ENCODE measurements at regions not wholly inside any gene's neighbourhood (a gene's known extent, or its start where the extent isn't known, plus 50 kb on each side); places are given as distances from the start of the nearest gene placed in this dataset.
"Not testable (repeated sequence)": the region's sequence is repeated elsewhere in the genome, so short reads cannot be mapped to it uniquely, and the experiment has no call there.

GRCh38 chr9:13917534-13917933 is 396.4 kb downstream of the NFIB start:
- H3K4me3 ChIP-seq, result no peak overlapping the region
- no peaks in the 10 kb centered on the region for H3K27me3 ChIP-seq
- no peaks in the 10 kb centered on the region for H3K36me3 ChIP-seq
- no peak overlapping the region for H3K27ac ChIP-seq
- intact Hi-C loops (cut with DNase I; ENCODE audit: low total_unique reads), result no loop called here
- no peak for DNase-seq
- no peaks in the 10 kb centered on the region for H3K9me3 ChIP-seq
- TF ChIP-seq POLR2AphosphoS5 (IDR thresholded peaks at IDR 0.05) (no peak), POLR2A (IDR thresholded peaks at IDR 0.05) (no peak)
- no peaks in the 10 kb centered on the region for H3K4me1 ChIP-seq

DNA sequence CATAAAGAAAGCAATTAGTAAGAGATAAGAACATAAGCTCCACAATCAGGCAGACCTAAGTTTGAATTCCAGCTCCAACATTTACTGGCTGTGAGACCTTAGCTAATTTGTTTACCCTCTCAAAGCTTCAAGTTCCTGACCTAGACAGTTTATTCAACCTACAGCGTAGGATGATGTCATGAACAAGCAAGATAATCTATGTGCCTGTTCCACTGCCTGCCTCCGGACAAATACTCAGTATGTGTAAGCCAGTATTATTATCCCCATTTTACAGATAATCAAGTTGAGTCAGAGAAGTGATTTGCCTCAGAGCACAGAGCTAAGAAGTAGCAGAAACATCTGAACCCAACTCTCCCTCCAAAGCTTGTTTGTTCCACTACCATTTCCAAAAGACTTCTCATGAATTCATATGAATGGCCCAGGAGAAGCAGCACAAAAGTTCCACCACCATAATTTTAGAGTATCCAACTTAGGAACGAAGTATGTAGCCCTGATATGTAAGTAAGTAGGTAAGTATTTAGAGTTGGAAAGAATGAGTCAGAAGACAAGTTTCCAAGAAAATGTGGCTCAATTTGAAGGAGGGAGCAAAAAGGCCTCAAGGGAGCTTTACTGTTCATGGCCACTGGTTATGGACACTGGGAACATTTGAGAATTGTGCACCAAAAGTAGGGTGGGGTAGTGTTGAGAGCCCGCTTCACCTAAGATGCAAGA is 398.2 kb downstream of the NFIB start:
- no peaks in the 10 kb centered on the region for H3K36me3 ChIP-seq
- no peaks in the 10 kb centered on the region for H3K9me3 ChIP-seq
- no peak overlapping the region for H3K27ac ChIP-seq
- DNase-seq, result no peak
- intact Hi-C loops (cut with DNase I; ENCODE audit: low total_unique reads), result no loop called here
- no peak overlapping the region for H3K4me3 ChIP-seq
- H3K27me3 ChIP-seq, result no peaks in the 10 kb centered on the region
- 57 to 68% (median 64%) methylated on average over 4 of the region's 4 CpGs for WGBS, 5 donors
- TF ChIP-seq EP300 (IDR thresholded peaks at IDR 0.05), result no peak
- H3K4me1 ChIP-seq, result no peaks in the 10 kb centered on the region

DNA sequence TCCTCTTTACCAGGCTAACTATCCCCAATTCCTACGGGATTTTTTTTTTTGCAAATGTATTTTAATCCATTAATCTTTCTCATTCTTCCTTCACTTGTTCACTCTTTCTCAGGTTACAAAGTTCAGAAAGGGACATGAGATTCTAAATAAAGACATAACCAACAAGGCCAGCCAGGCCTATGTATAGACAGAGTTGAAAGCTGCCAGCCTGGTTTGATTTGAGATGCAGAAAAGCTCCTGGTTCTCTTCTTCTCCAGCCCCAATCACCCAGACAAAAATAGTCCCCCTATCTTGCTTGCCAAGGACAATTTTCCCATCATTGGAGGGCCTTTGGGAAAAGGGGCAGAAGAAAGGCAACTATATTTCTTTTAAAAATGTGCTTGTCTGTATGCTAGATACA is 398.8 kb downstream of the NFIB start:
- intact Hi-C loops (cut with DNase I; ENCODE audit: low total_unique reads), result no loop called here
- no peak for DNase-seq
- Histone ChIP-seq H3K27me3 (no peaks in the 10 kb centered on the region), H3K9me3 (no peaks in the 10 kb centered on the region), H3K4me3 (no peak overlapping the region), H3K27ac (no peak overlapping the region), H3K4me1 (no peaks in the 10 kb centered on the region), H3K36me3 (no peaks in the 10 kb centered on the region)
- 65 to 86% (median 80%) methylated on average over 1 of the region's 1 CpG for WGBS, 5 donors
- TF ChIP-seq CTCF (IDR thresholded peaks at IDR 0.05) (no peak), POLR2AphosphoS5 (IDR thresholded peaks at IDR 0.05) (no peak), EP300 (IDR thresholded peaks at IDR 0.05) (no peak), POLR2A (IDR thresholded peaks at IDR 0.05) (no peak)

- H3K27ac ChIP-seq, result no peak overlapping the region
- peaks cover 0 to 4% (median 0%) of the 10 kb centered on the region in 4 donors for H3K9me3 ChIP-seq
- no peak overlapping the region for H3K4me3 ChIP-seq
- intact Hi-C loops (cut with DNase I; ENCODE audit: low total_unique reads), result no loop called here
- no peaks in the 10 kb centered on the region for H3K27me3 ChIP-seq
- H3K4me1 ChIP-seq, result no peaks in the 10 kb centered on the region
- WGBS, 5 donors, result 73 to 85% (median 77%) methylated on average over 2 of the region's 2 CpGs
- H3K36me3 ChIP-seq, result no peaks in the 10 kb centered on the region
- DNase-seq, result no peak
- TF ChIP-seq POLR2AphosphoS5 (IDR thresholded peaks at IDR 0.05), result no peak
- no peak for TF ChIP-seq EP300 (IDR thresholded peaks at IDR 0.05)
- TF ChIP-seq POLR2A (IDR thresholded peaks at IDR 0.05), result no peak
- no peak for TF ChIP-seq CTCF (IDR thresholded peaks at IDR 0.05)
These were observed 402.5 kb downstream of the NFIB start for GRCh38 chr9:13911473-13911872.

DNA sequence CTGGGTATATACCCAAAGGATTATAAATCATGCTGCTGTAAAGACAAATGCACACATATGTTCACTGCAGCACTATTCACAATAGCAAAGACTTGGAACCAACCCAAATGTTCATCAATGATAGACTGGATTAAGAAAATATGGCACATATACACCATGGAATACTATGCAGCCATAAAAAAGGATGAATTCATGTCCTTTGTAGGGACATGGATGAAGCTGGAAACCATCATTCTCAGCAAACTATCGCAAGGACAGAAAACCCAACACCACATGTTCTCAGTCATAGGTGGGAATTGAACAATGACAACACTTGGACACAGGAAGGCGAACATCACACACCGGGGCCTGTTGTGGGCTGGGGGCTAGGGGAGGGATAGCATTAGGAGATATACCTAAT is 406.1 kb downstream of the NFIB start:
- DNase-seq; H3K27ac ChIP-seq; H3K36me3 ChIP-seq; H3K4me3 ChIP-seq; H3K4me1 ChIP-seq; intact Hi-C loops (cut with DNase I; ENCODE audit: low total_unique reads); H3K27me3 ChIP-seq; H3K9me3 ChIP-seq: not testable (repeated sequence)
- 95 to 98% (median 97%) methylated on average over 3 of the region's 3 CpGs for WGBS, 5 donors

DNA sequence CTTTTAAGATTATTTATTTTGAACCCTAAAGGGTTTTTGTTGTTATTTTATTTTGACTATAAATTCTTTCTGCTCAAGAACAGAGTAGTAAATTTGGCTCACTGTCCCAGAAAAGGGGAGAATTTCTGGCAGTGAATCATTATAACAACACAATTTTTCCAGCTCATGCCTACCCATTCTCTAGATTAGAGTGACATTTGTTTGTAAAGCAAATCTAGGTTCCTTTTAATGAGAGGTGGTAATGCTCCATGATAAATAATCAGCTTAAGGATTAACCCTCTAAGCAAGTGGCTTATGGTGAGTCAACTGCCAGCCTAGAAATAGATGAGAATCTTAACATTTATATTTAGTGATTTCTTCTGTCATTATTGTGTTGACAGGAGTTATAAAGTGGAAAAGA is 409.2 kb downstream of the NFIB start:
- intact Hi-C loops (cut with DNase I; ENCODE audit: low total_unique reads), result no loop called here
- no peaks in the 10 kb centered on the region for H3K36me3 ChIP-seq
- TF ChIP-seq CTCF (IDR thresholded peaks at IDR 0.05) (no peak), POLR2AphosphoS5 (IDR thresholded peaks at IDR 0.05) (no peak), EP300 (IDR thresholded peaks at IDR 0.05) (no peak), POLR2A (IDR thresholded peaks at IDR 0.05) (no peak)
- H3K4me3 ChIP-seq, result no peak overlapping the region
- H3K4me1 ChIP-seq, result peaks cover 0 to 8% (median 0%) of the 10 kb centered on the region in 4 donors
- H3K27me3 ChIP-seq, result no peaks in the 10 kb centered on the region
- peaks cover 0 to 4% (median 0%) of the 10 kb centered on the region in 4 donors for H3K9me3 ChIP-seq
- no peak for DNase-seq
- H3K27ac ChIP-seq, result no peak overlapping the region

Data from stomach (tissue), 8 donors.